K562 (cell line): ENCODE measurements at regions not wholly inside any gene's neighbourhood (a gene's known extent, or its start where the extent isn't known, plus 50 kb on each side); places are given as distances from the start of the nearest gene placed in this dataset.

Experiments
- ATAC-seq: fragments of 200-7000 bp; cut with Tn5 transposase; 3 replicates; pipeline ENCODE4 v1.9.1; 2020; ENCODE audit warnings: moderate library complexity
- BruUV-seq: library from RNA; stranded (reverse); fragments of 400-500 nt; replicated peaks from 2 replicates; lab custom pipeline; 2021; lab: Mats Ljungman, UMichigan
- CTCF ChIA-PET: fragments of 300-600 bp; formaldehyde crosslinking; extraction: SDS; loops from one replicate; lab custom pipeline; 2021; ENCODE audit warnings: low intra/inter-chr PET ratio; lab: Yijun Ruan, JAX
- POLR2A ChIA-PET: fragments of 300-600, 350-650 bp; sonication (Branson Sonifier 250); formaldehyde crosslinking; extraction: SDS; loops from one replicate; lab custom pipeline; 2021; ENCODE audit warnings: antibody characterized with exemption, inconsistent platforms; lab: Yijun Ruan, JAX
- DNase-seq, 4 experiments: peaks; one replicate each; pipeline versions ENCODE4 v3.0.0 to v3.0.0-alpha.2; 2011 to 2018; ENCODE audit warnings: low spot score in 3 of 4, mixed read lengths in 3 of 4; ENCODE audit errors: extremely low read depth in 1 of 4
- FAIRE-seq: peaks from 2 replicates; lab custom pipeline; 2011; peaks lifted over from hg19 to GRCh38; lab: Jason Lieb, UNC
- H2AFZ ChIP-seq: 2 replicates; pipeline ENCODE4 v1.6.0; 2011; ENCODE audit warnings: low read depth, low read length, control low read depth, inconsistent platforms
- H3K27ac ChIP-seq: fragments of 200-600 bp; 3 replicates; pipeline ENCODE4 v1.8.0; 2011; ENCODE audit warnings: low read depth, mild to moderate bottlenecking, control low read depth, inconsistent platforms, low read length, moderate library complexity, mixed read lengths; ENCODE audit errors: extremely low read depth
- H3K27me3 ChIP-seq, 2 experiments: fragments of 300-600 bp in 1 of 2; 2 replicates in 1 of 2; 3 replicates in 1 of 2; pipeline versions ENCODE4 v1.6.0 to v1.8.0; 2011; ENCODE audit warnings: inconsistent platforms in 2 of 2, low read length in 2 of 2, mild to moderate bottlenecking in 1 of 2, mixed read lengths in 1 of 2, moderate library complexity in 1 of 2; ENCODE audit not compliant: control insufficient read depth in 2 of 2, insufficient read depth in 2 of 2
- H3K36me3 ChIP-seq: fragments of 300-600 bp; 3 replicates; pipeline ENCODE4 v1.8.0; 2011; ENCODE audit warnings: mild to moderate bottlenecking, low read length, inconsistent platforms; ENCODE audit not compliant: control insufficient read depth, insufficient read depth
- H3K4me1 ChIP-seq, 2 experiments: fragments of 200-600 bp in 1 of 2; replicated peaks in 1 of 2; 2 replicates in 1 of 2; 3 replicates in 1 of 2; pipeline versions ENCODE4 v1.5.1 to v1.8.0; 2011; ENCODE audit warnings: inconsistent platforms in 2 of 2, low read length in 2 of 2, mild to moderate bottlenecking in 1 of 2, mixed read lengths in 1 of 2, moderate library complexity in 1 of 2; ENCODE audit not compliant: control insufficient read depth in 2 of 2, insufficient read depth in 2 of 2
- H3K4me2 ChIP-seq: 2 replicates; pipeline ENCODE4 v1.6.1; 2011; ENCODE audit warnings: low read length, control low read depth, inconsistent platforms, mixed read lengths; ENCODE audit not compliant: insufficient read depth
- H3K4me3 ChIP-seq: fragments of 200-600 bp; sonication (generic), shearing (Covaris generic); 2 replicates; pipeline ENCODE4 v1.5.1; 2016; ENCODE audit warnings: control low read depth, inconsistent platforms
- H3K79me2 ChIP-seq: fragments of 200-600 bp; 3 replicates; pipeline ENCODE4 v1.8.0; 2011; ENCODE audit warnings: low read length, inconsistent platforms; ENCODE audit not compliant: control insufficient read depth, insufficient read depth
- H3K9ac ChIP-seq, 2 experiments: 2 replicates each; pipeline versions ENCODE4 v1.6.0 to v1.6.1; 2011; ENCODE audit warnings: low read depth in 2 of 2, low read length in 2 of 2, control low read depth in 1 of 2, inconsistent platforms in 1 of 2, mild to moderate bottlenecking in 1 of 2, mixed read lengths in 1 of 2; ENCODE audit not compliant: insufficient read depth in 1 of 2
- H3K9me1 ChIP-seq: one replicate; pipeline ENCODE4 v1.6.0; 2011; ENCODE audit warnings: inconsistent platforms, mild to moderate bottlenecking, low read length, moderate library complexity; ENCODE audit not compliant: control insufficient read depth, insufficient read depth
- H3K9me3 ChIP-seq: replicated peaks from 2 replicates; pipeline ENCODE4 v1.5.1; 2011; ENCODE audit warnings: low read depth, low read length, inconsistent platforms; ENCODE audit not compliant: control insufficient read depth, insufficient read depth
- H4K20me1 ChIP-seq: replicated peaks from 2 replicates; pipeline ENCODE4 v1.6.1; 2011; ENCODE audit warnings: low read length, inconsistent platforms, mixed read lengths; ENCODE audit not compliant: control insufficient read depth, insufficient read depth
- ASH1L ChIP-seq: fragments of 450-650 bp; IDR thresholded peaks from 2 replicates; pipeline ENCODE4 v1.6.1; 2018; ENCODE audit warnings: borderline replicate concordance, mild to moderate bottlenecking, low read depth; ENCODE audit not compliant: partially characterized antibody
- BHLHE40 ChIP-seq: IDR thresholded peaks from 2 replicates; pipeline ENCODE4 v1.6.1; 2011; ENCODE audit warnings: low read length, improper control_type of control experiment
- CHCHD3 ChIP-seq: fragments of 250-450 bp; sonication (Bioruptor Pico); IDR thresholded peaks from 2 replicates; pipeline ENCODE4 v2.1.2; 2022; ENCODE audit warnings: mild to moderate bottlenecking
- CREB3L1 ChIP-seq: fragments of 450-650 bp; IDR thresholded peaks from 2 replicates; pipeline ENCODE4 v1.6.1; 2014; ENCODE audit warnings: low read depth, mild to moderate bottlenecking, moderate library complexity, borderline replicate concordance
- DACH1 ChIP-seq: fragments of 450-650 bp; IDR thresholded peaks from 2 replicates; pipeline ENCODE4 v1.6.1; 2018; ENCODE audit not compliant: partially characterized antibody
- DIDO1 ChIP-seq: fragments of 450-650 bp; IDR thresholded peaks from 2 replicates; pipeline ENCODE4 v1.6.1; 2016; ENCODE audit warnings: low read depth, missing biosample characterization, missing genetic modification characterization
- HLTF ChIP-seq: fragments of 450-650 bp; IDR thresholded peaks from 2 replicates; pipeline ENCODE4 v1.6.1; 2016
- KDM4B ChIP-seq, 2 experiments: fragments of 450-650 bp in 1 of 2; sonication (generic) in 1 of 2; IDR thresholded peaks; 2 replicates each; pipeline ENCODE4 v1.6.1; 2016 to 2017; ENCODE audit warnings: borderline replicate concordance in 2 of 2, antibody characterized with exemption in 1 of 2, low read depth in 1 of 2, mild to moderate bottlenecking in 1 of 2
- POLR2B ChIP-seq: fragments of 450-650 bp; IDR thresholded peaks from 2 replicates; pipeline ENCODE4 v1.6.1; 2018; ENCODE audit warnings: low read depth; ENCODE audit not compliant: partially characterized antibody
- RCOR1 ChIP-seq, 2 experiments: IDR thresholded peaks; 2 replicates each; pipeline ENCODE4 v1.6.1; 2012; ENCODE audit warnings: low read depth in 2 of 2, low read length in 2 of 2, borderline replicate concordance in 1 of 2, improper control_type of control experiment in 1 of 2
- SAFB2 ChIP-seq: fragments of 200-400 bp; formaldehyde crosslinking; IDR thresholded peaks from 2 replicates; pipeline ENCODE4 v1.6.1; 2018; ENCODE audit warnings: borderline replicate concordance, low read length, low read depth, moderate library complexity; ENCODE audit not compliant: severe bottlenecking
- SMAD2 ChIP-seq: fragments of 150-350 bp; IDR thresholded peaks from 2 replicates; pipeline ENCODE4 v1.6.1; 2014; ENCODE audit warnings: low read depth, mild to moderate bottlenecking, low read length
- TEAD2 ChIP-seq: fragments of 450-650 bp; IDR thresholded peaks from 2 replicates; pipeline ENCODE4 v1.6.1; 2016; ENCODE audit warnings: missing genetic modification characterization, control low read depth, missing compliant biosample characterization
- ZBTB40 ChIP-seq, 2 experiments: fragments of 450-650 bp in 1 of 2; sonication (generic) in 1 of 2; formaldehyde crosslinking in 1 of 2; IDR thresholded peaks; 2 replicates each; pipeline versions ENCODE4 v1.7.1 to v1.9.0; 2016 to 2022; ENCODE audit warnings: inconsistent platforms in 1 of 2, mild to moderate bottlenecking in 1 of 2, missing genetic modification reagents in 1 of 2
- WGBS: fragments of 100-300 bp; shearing (Covaris generic); methylation state at CpG from one replicate; pipeline ENCODE4 v1.1.6; 2016; ENCODE audit warnings: low coverage, mixed read lengths; ENCODE audit not compliant: insufficient coverage; ENCODE audit errors: missing lambda C conversion rate; 5-methylcytosine and 5-hydroxymethylcytosine counted together
- in situ Hi-C: fragments of 300-500 bp; cut with MboI; formaldehyde crosslinking; loops from 4 replicates; pipeline ENCODE4 v1.15.0; 2018; ENCODE audit warnings: inconsistent platforms, mixed read lengths
- intact Hi-C: fragments of 100-400 bp; cut with micrococcal nuclease; formaldehyde crosslinking; loops from 2 replicates; pipeline ENCODE4 v1.14.2; 2022

- no peak overlapping the region for H3K27ac ChIP-seq
- intact Hi-C loops = no loop called here
- no peaks in the 10 kb centered on the region for H3K36me3 ChIP-seq
- CTCF ChIA-PET = no interaction called here
- no peak overlapping the region for H3K4me2 ChIP-seq
- in situ Hi-C loops = no loop called here
- FAIRE-seq (no peak), DNase-seq (no peak), ATAC-seq (no peak)
- H2AFZ ChIP-seq = no peak overlapping the region
- 0 out of 2 replicates have a peak, but pooled peaks cover 1% of the 10 kb centered on the region for H3K9me3 ChIP-seq
- H3K9me1 ChIP-seq = no peaks in the 10 kb centered on the region
- WGBS = 0% methylated on average over 1 of the region's 1 CpG
- POLR2A ChIA-PET = no interaction called here
- H3K9ac ChIP-seq = no peak overlapping the region
- no peaks in the 10 kb centered on the region for H3K4me1 ChIP-seq
- no peaks in the 10 kb centered on the region for H4K20me1 ChIP-seq
- no peaks in the 10 kb centered on the region for H3K79me2 ChIP-seq
- H3K4me3 ChIP-seq = no peak overlapping the region
- BruUV-seq = no TSS peak
- no peaks in the 10 kb centered on the region for H3K27me3 ChIP-seq
- TF ChIP-seq HLTF (no peak), DIDO1 (tag) (no peak), KDM4B (IDR thresholded peaks at IDR 0.05; ENCODE audit: borderline replicate concordance in 2 of 2, low read depth in 1 of 2) (no peak), RCOR1 (IDR thresholded peaks at IDR 0.05; ENCODE audit: borderline replicate concordance in 1 of 2, low read depth in 2 of 2, low read length in 2 of 2) (no peak), SAFB2 (no peak), ASH1L (no peak), SMAD2 (no peak), DACH1 (no peak), TEAD2 (no peak), CHCHD3 (CRISPR knock-in tag) (no peak), ZBTB40 (IDR thresholded peaks at IDR 0.05) (no peak), ZBTB40 (CRISPR knock-in tag; IDR thresholded peaks at IDR 0.05) (no peak), CREB3L1 (no peak), BHLHE40 (no peak), POLR2B (no peak)
Observed at GRCh38 chr4:180377741-180378140, 1865.5 kb upstream of the TENM3 start.
